ENCODE measurements at regions not wholly inside any gene's neighbourhood (a gene's known extent, or its start where the extent isn't known, plus 50 kb on each side); places are given as distances from the start of the nearest gene placed in this dataset.

- DNase-seq, result no peak
These were observed 135.0 kb downstream of the INHBB start for GRCh38 chr2:120480903-120481445.

- no peak for DNase-seq
These were observed 135.7 kb downstream of the INHBB start for GRCh38 chr2:120481446-120482194.

GRCh38 chr2:120482334-120482733 is 136.4 kb downstream of the INHBB start:
- no peak for DNase-seq

GRCh38 chr2:120483355-120483754 is 137.4 kb downstream of the INHBB start:
- DNase-seq, result no peak

GRCh38 chr2:120485096-120485495 is 139.2 kb downstream of the INHBB start:
- peak; percentile 15 for DNase-seq

GRCh38 chr2:120486441-120486840 is 140.5 kb downstream of the INHBB start:
- peak; percentile 6 for DNase-seq

- no peak for DNase-seq
These were observed 141.0 kb downstream of the INHBB start for GRCh38 chr2:120486946-120487345.

- peak; percentile 12 for DNase-seq
These were observed 142.6 kb downstream of the INHBB start for GRCh38 chr2:120488531-120488930.

GRCh38 chr2:120489023-120489422 is 143.1 kb downstream of the INHBB start:
- no peak for DNase-seq

- DNase-seq, result no peak
These were observed 144.3 kb downstream of the INHBB start for GRCh38 chr2:120490091-120490798.

GRCh38 chr2:120491111-120491625 is 145.2 kb downstream of the INHBB start:
- DNase-seq, result no peak

- DNase-seq, result no peak
These were observed 147.3 kb downstream of the INHBB start for GRCh38 chr2:120493231-120493630.

GRCh38 chr2:120494446-120494845 is 148.5 kb downstream of the INHBB start:
- DNase-seq, result no peak

GRCh38 chr2:120495586-120495985 is 149.7 kb downstream of the INHBB start:
- no peak for DNase-seq

- no peak for DNase-seq
These were observed 150.3 kb downstream of the INHBB start for GRCh38 chr2:120496235-120496634.

- DNase-seq, result no peak
These were observed 150.8 kb downstream of the INHBB start for GRCh38 chr2:120496759-120497158.

- no peak for DNase-seq
These were observed 151.5 kb downstream of the INHBB start for GRCh38 chr2:120497261-120497977.

- DNase-seq, result no peak
These were observed 152.2 kb downstream of the INHBB start for GRCh38 chr2:120498121-120498520.

GRCh38 chr2:120498576-120499394 is 152.8 kb downstream of the INHBB start:
- no peak for DNase-seq

- no peak for DNase-seq
These were observed 154.0 kb downstream of the INHBB start for GRCh38 chr2:120499784-120500495.

- DNase-seq, result no peak
These were observed 155.7 kb downstream of the INHBB start for GRCh38 chr2:120501591-120501990.

- DNase-seq, result no peak
These were observed 156.4 kb downstream of the INHBB start for GRCh38 chr2:120502357-120502756.
